ENCODE measurements at regions not wholly inside any gene's neighbourhood (a gene's known extent, or its start where the extent isn't known, plus 50 kb on each side); places are given as distances from the start of the nearest gene placed in this dataset.
A peak's percentile ranks its signal among the peaks of the same experiment; 100 is the strongest.

DNA sequence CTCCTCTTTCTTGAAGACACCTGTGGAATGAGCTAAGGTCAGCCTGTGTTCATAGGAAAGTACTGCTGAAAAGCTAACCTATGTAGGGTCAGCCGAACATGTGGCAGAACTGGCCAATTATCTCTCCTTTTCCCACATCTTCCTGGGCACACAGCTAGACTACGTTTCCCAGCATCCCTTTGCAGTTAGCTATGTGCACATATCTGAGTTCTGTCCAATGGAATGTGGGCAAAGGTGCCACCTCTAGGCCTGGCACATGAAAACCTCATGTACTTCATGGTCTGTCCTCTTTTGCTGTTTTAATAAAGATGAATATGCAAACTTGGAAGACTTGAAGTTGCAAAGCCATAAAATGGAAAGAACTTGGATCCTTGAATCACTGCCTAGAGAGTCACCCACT is 352.6 kb downstream of the TNS1 start:
- TF ChIP-seq CTCF (IDR thresholded peaks at IDR 0.05; ENCODE audit: insufficient read depth, low read length) = peak; percentile 1
- DNase-seq (ENCODE audit: low read depth) = no peak
- H3K4me3 ChIP-seq (ENCODE audit: low read depth, low read length) = no peak overlapping the region

DNA sequence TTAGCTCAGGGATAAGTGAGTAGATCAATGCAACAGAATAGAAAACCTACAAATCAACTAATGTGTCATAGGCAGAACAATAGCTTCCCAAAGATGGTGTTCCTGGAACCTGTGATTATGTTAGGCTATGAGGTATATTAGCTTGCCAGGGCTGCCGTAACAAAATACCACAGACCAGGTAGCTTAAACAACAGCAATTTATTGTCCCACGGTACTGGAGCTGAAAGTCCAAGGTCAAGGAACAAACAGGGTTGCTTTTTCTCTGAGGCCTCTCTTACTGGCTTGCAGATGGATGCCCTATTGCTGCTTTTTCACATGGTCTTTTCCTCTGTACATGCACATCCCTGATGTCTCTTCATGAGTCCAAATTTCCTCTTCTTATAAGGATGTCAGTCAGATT is 354.9 kb downstream of the TNS1 start:
- H3K4me3 ChIP-seq (ENCODE audit: low read depth, low read length) = no peak overlapping the region
- no peak for TF ChIP-seq CTCF (IDR thresholded peaks at IDR 0.05; ENCODE audit: insufficient read depth, low read length)
- DNase-seq (ENCODE audit: low read depth) = no peak

- TF ChIP-seq CTCF (IDR thresholded peaks at IDR 0.05; ENCODE audit: insufficient read depth, low read length) = no peak
- H3K4me3 ChIP-seq (ENCODE audit: low read depth, low read length) = no peak overlapping the region
- no peak for DNase-seq (ENCODE audit: low read depth)
These were observed 355.6 kb downstream of the TNS1 start for GRCh38 chr2:217647226-217647625.

GRCh38 chr2:217645896-217646295 is 356.9 kb downstream of the TNS1 start:
- DNase-seq (ENCODE audit: low read depth) = no peak
- TF ChIP-seq CTCF (IDR thresholded peaks at IDR 0.05; ENCODE audit: insufficient read depth, low read length) = no peak
- H3K4me3 ChIP-seq (ENCODE audit: low read depth, low read length) = no peak overlapping the region

DNA sequence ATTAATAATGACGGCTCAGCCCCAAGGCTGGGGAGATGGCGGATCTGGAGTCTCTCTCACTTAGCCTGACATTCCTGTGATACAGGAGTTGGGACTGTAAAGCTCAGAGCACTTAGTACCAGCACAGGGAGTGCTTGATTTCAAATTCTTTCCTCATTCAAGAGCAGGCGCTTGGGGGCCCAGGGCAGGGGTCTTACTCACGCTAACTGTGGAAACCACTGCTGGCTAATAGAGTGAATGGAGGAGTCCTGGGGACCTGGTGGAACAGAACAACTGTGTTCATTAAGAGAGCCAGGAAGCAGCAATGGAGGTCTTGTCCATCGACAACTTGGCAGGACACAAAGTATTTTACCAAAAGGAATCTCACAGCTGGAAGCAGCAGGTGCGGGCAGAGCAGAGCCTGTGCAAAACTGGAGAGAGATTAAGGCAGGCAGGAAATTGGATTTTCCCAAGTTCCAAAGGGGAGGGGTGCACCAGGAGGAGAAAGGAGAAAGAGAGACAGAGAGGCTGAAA is 358.9 kb downstream of the TNS1 start:
- DNase-seq (ENCODE audit: low read depth) = no peak
- no peak for TF ChIP-seq CTCF (IDR thresholded peaks at IDR 0.05; ENCODE audit: insufficient read depth, low read length)

DNA sequence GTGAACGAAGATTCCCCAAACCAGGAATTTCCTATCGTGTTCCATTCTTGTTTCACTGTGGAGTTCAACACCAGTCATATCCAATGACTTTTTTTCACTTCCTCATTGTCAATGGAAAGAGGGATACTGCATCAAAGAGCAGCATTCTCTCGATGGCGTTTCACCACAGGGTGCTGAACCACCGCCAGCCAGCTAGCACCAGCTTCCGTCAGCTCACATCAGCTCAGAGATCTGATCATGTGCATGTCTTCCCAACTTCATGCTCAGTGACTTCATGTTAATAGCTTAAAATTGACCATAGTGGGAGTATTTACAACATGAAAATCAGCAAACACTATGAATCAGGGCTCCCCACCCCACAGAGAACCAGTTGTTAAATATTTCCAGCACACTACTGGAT is 359.9 kb downstream of the TNS1 start:
- no peak for TF ChIP-seq CTCF (IDR thresholded peaks at IDR 0.05; ENCODE audit: insufficient read depth, low read length)
- H3K4me3 ChIP-seq (ENCODE audit: low read depth, low read length) = no peak overlapping the region
- DNase-seq (ENCODE audit: low read depth) = no peak

More for the DNA sequence above, 358.9 kb downstream of the TNS1 start:
- no peak overlapping the region for H3K4me3 ChIP-seq (ENCODE audit: low read depth, low read length)

GRCh38 chr2:217641960-217642359 is 360.8 kb downstream of the TNS1 start:
- no peak overlapping the region for H3K4me3 ChIP-seq (ENCODE audit: low read depth, low read length)
- DNase-seq (ENCODE audit: low read depth) = no peak
- no peak for TF ChIP-seq CTCF (IDR thresholded peaks at IDR 0.05; ENCODE audit: insufficient read depth, low read length)

Data from fibroblast of the aortic adventitia (primary cell).